RWPE2 (cell line): ENCODE measurements at regions not wholly inside any gene's neighbourhood (a gene's known extent, or its start where the extent isn't known, plus 50 kb on each side); places are given as distances from the start of the nearest gene placed in this dataset.

Experiments
- ATAC-seq: fragments of 200-7000 bp; cut with Tn5 transposase; 3 replicates; pipeline ENCODE4 v1.9.1; 2021; ENCODE audit warnings: low read depth
- DNase-seq: peaks from one replicate; pipeline ENCODE4 v3.0.0-alpha.2; 2020; ENCODE audit warnings: low spot score
- H3K27ac ChIP-seq: fragments of 450-650 bp; 2 replicates; pipeline ENCODE4 v1.5.1; 2017; ENCODE audit warnings: mild to moderate bottlenecking; ENCODE audit not compliant: poor library complexity, severe bottlenecking
- H3K27me3 ChIP-seq: fragments of 250-450 bp; sonication (Bioruptor Pico); 2 replicates; pipeline ENCODE4 v1.5.1; 2021; ENCODE audit warnings: mild to moderate bottlenecking, moderate library complexity; ENCODE audit not compliant: insufficient read depth, poor library complexity, severe bottlenecking
- H3K36me3 ChIP-seq: fragments of 250-450 bp; sonication (Bioruptor Pico); 2 replicates; pipeline ENCODE4 v1.5.1; 2020; ENCODE audit warnings: low read depth, mild to moderate bottlenecking, moderate library complexity
- H3K4me1 ChIP-seq: fragments of 250-450 bp; sonication (Bioruptor Pico); 2 replicates; pipeline ENCODE4 v1.5.1; 2021; ENCODE audit warnings: mild to moderate bottlenecking, moderate library complexity; ENCODE audit not compliant: insufficient read depth, poor library complexity, severe bottlenecking
- H3K4me3 ChIP-seq: fragments of 250-450 bp; sonication (Bioruptor Pico); 2 replicates; pipeline ENCODE4 v1.5.1; 2021; ENCODE audit warnings: mild to moderate bottlenecking, moderate library complexity; ENCODE audit not compliant: severe bottlenecking
- H3K9me3 ChIP-seq: fragments of 250-450 bp; sonication (Bioruptor Pico); 2 replicates; pipeline ENCODE4 v1.5.1; 2021; ENCODE audit warnings: mild to moderate bottlenecking, moderate library complexity; ENCODE audit not compliant: severe bottlenecking
- CTCF ChIP-seq: fragments of 450-650 bp; IDR thresholded peaks from one replicate; pipeline ENCODE4 v1.5.1; 2017; ENCODE audit warnings: mild to moderate bottlenecking, moderate library complexity; ENCODE audit not compliant: poor library complexity, severe bottlenecking

- TF ChIP-seq CTCF = no peak
- DNase-seq = no peak
Measured at GRCh38 chr14:54102051-54102456, 145.4 kb upstream of the BMP4 start.

GRCh38 chr14:54102530-54102929 is 145.9 kb upstream of the BMP4 start:
- TF ChIP-seq CTCF = no peak
- no peak overlapping the region for H3K27ac ChIP-seq
- DNase-seq = no peak
- peaks cover 36% of the 10 kb centered on the region for H3K4me1 ChIP-seq
- H3K9me3 ChIP-seq = no peaks in the 10 kb centered on the region
- no peaks in the 10 kb centered on the region for H3K27me3 ChIP-seq
- no peaks in the 10 kb centered on the region for H3K36me3 ChIP-seq
- no peak for ATAC-seq
- H3K4me3 ChIP-seq = no peak overlapping the region

More at GRCh38 chr14:54102051-54102456, 145.4 kb upstream of the BMP4 start:
- no peaks in the 10 kb centered on the region for H3K27me3 ChIP-seq
- H3K36me3 ChIP-seq = no peaks in the 10 kb centered on the region
- no peak for ATAC-seq
- no peak overlapping the region for H3K27ac ChIP-seq
- no peak overlapping the region for H3K4me3 ChIP-seq
- H3K4me1 ChIP-seq = peaks cover 32% of the 10 kb centered on the region
- no peaks in the 10 kb centered on the region for H3K9me3 ChIP-seq

- no peak for TF ChIP-seq CTCF
- Histone ChIP-seq H3K4me1 (peaks cover 51% of the 10 kb centered on the region), H3K27me3 (no peaks in the 10 kb centered on the region)
Measured at GRCh38 chr14:54104601-54105145, 148.0 kb upstream of the BMP4 start.

GRCh38 chr14:54105406-54105805 is 148.8 kb upstream of the BMP4 start:
- peak; percentile 70 for ATAC-seq
- no peaks in the 10 kb centered on the region for H3K9me3 ChIP-seq
- no peak for TF ChIP-seq CTCF

More at GRCh38 chr14:54104601-54105145, 148.0 kb upstream of the BMP4 start:
- Histone ChIP-seq H3K27ac (peak overlapping the region; percentile 98), H3K4me3 (no peak overlapping the region), H3K9me3 (no peaks in the 10 kb centered on the region), H3K36me3 (no peaks in the 10 kb centered on the region)
- DNase-seq = no peak
- ATAC-seq = no peak

GRCh38 chr14:54105898-54106297 is 149.3 kb upstream of the BMP4 start:
- Histone ChIP-seq H3K27ac (peak overlapping the region; percentile 98), H3K27me3 (no peaks in the 10 kb centered on the region), H3K36me3 (no peaks in the 10 kb centered on the region), H3K9me3 (no peaks in the 10 kb centered on the region), H3K4me3 (no peak overlapping the region), H3K4me1 (peaks cover 54% of the 10 kb centered on the region)
- peak; percentile 92 for DNase-seq
- no peak for TF ChIP-seq CTCF
- ATAC-seq = peak; percentile 83

More at GRCh38 chr14:54105406-54105805, 148.8 kb upstream of the BMP4 start:
- Histone ChIP-seq H3K4me1 (peaks cover 54% of the 10 kb centered on the region), H3K36me3 (no peaks in the 10 kb centered on the region), H3K4me3 (no peak overlapping the region), H3K27ac (peak overlapping the region; percentile 98), H3K27me3 (no peaks in the 10 kb centered on the region)
- DNase-seq = no peak
